GM12878 (cell line): ENCODE measurements at regions not wholly inside any gene's neighbourhood (a gene's known extent, or its start where the extent isn't known, plus 50 kb on each side); places are given as distances from the start of the nearest gene placed in this dataset.

Experiments used
- ATAC-seq: fragments of 200-7000 bp; cut with Tn5 transposase; 3 replicates; pipeline ENCODE4 v1.9.1; 2020; ENCODE audit warnings: mild to moderate bottlenecking, moderate library complexity
- BruUV-seq: library from RNA; stranded (reverse); fragments of 400-500 nt; replicated peaks from 2 replicates; lab custom pipeline; 2021; lab: Mats Ljungman, UMichigan
- CTCF ChIA-PET: fragments of 300-600 bp; sonication (Branson Sonifier 250); formaldehyde crosslinking; extraction: SDS; loops from one replicate; lab custom pipeline; 2021; ENCODE audit warnings: inconsistent platforms; lab: Yijun Ruan, JAX
- POLR2A ChIA-PET: fragments of 350-600 bp; formaldehyde crosslinking; extraction: SDS; loops from one replicate; lab custom pipeline; 2021; ENCODE audit warnings: inconsistent platforms; lab: Charles Lee
- RAD21 ChIA-PET: fragments of 300-600 bp; sonication (Branson Sonifier 250); formaldehyde crosslinking; loops from one replicate; lab custom pipeline; 2023; ENCODE audit warnings: antibody characterized with exemption; ENCODE audit not compliant: unreplicated experiment; lab: Charles Lee
- SMC1A ChIA-PET: fragments of 300-600 bp; sonication (Branson Sonifier 250); formaldehyde crosslinking; loops from one replicate; lab custom pipeline; 2023; ENCODE audit not compliant: unreplicated experiment, uncharacterized antibody; lab: Charles Lee
- DNase-seq: peaks from one replicate; pipeline ENCODE4 v3.0.0-alpha.2; 2011; ENCODE audit warnings: low read depth, low spot score
- FAIRE-seq: peaks from 3 replicates; lab custom pipeline; 2011; peaks lifted over from hg19 to GRCh38; lab: Jason Lieb, UNC
- H2AFZ ChIP-seq: 2 replicates; pipeline ENCODE4 v1.6.0; 2011; ENCODE audit warnings: low read depth, low read length, control low read depth; ENCODE audit not compliant: control insufficient read depth
- H3K27ac ChIP-seq: 2 replicates; pipeline ENCODE4 v1.5.1; 2011; ENCODE audit warnings: control low read depth; ENCODE audit not compliant: control insufficient read depth, insufficient read depth
- H3K27me3 ChIP-seq, 2 experiments: replicated peaks in 1 of 2; 2 replicates each; pipeline versions ENCODE4 v1.6.0 to v1.6.1; 2011; ENCODE audit warnings: low read length in 1 of 2; ENCODE audit not compliant: control insufficient read depth in 2 of 2, insufficient read depth in 2 of 2
- H3K36me3 ChIP-seq, 2 experiments: 2 replicates each; pipeline ENCODE4 v1.5.1; 2011; ENCODE audit warnings: low read length in 1 of 2; ENCODE audit not compliant: control insufficient read depth in 2 of 2, insufficient read depth in 2 of 2
- H3K4me1 ChIP-seq: 2 replicates; pipeline ENCODE4 v1.6.1; 2011; ENCODE audit warnings: mild to moderate bottlenecking, low read length, moderate library complexity, mixed read lengths; ENCODE audit not compliant: control insufficient read depth, insufficient read depth
- H3K4me2 ChIP-seq: 2 replicates; pipeline ENCODE4 v1.6.0; 2011; ENCODE audit warnings: control low read depth; ENCODE audit not compliant: control insufficient read depth, insufficient read depth
- H3K4me3 ChIP-seq: fragments of 200-600 bp; sonication (generic); 2 replicates; pipeline ENCODE4 v1.5.1; 2016
- H3K79me2 ChIP-seq: 2 replicates; pipeline ENCODE4 v1.6.0; 2011; ENCODE audit warnings: low read length; ENCODE audit not compliant: control insufficient read depth, insufficient read depth
- H3K9ac ChIP-seq: 2 replicates; pipeline ENCODE4 v1.8.0; 2011; ENCODE audit warnings: low read length, control low read depth, mixed read lengths; ENCODE audit not compliant: control insufficient read depth, insufficient read depth
- H3K9me3 ChIP-seq: replicated peaks from 3 replicates; pipeline ENCODE4 v1.5.1; 2011; ENCODE audit warnings: mild to moderate bottlenecking, low read length; ENCODE audit not compliant: control insufficient read depth, insufficient read depth
- H4K20me1 ChIP-seq: 2 replicates; pipeline ENCODE4 v1.6.0; 2011; ENCODE audit not compliant: control insufficient read depth, insufficient read depth
- CREB1 ChIP-seq: IDR thresholded peaks from 2 replicates; pipeline ENCODE4 v1.6.1; 2012; ENCODE audit warnings: low read depth, mild to moderate bottlenecking, inconsistent platforms
- CREM ChIP-seq: IDR thresholded peaks from 2 replicates; pipeline ENCODE4 v1.6.1; 2014; ENCODE audit warnings: antibody characterized with exemption, low read depth
- EGR1 ChIP-seq, 2 experiments: IDR thresholded peaks; 1 replicate in 1 of 2; 2 replicates in 1 of 2; pipeline ENCODE4 v1.6.1; 2011 to 2012; ENCODE audit warnings: low read depth in 2 of 2, low read length in 2 of 2, borderline replicate concordance in 1 of 2, mild to moderate bottlenecking in 1 of 2, moderate library complexity in 1 of 2
- EP300 ChIP-seq, 2 experiments: fragments of 150-350 bp in 1 of 2; IDR thresholded peaks; 2 replicates each; pipeline ENCODE4 v1.6.1; 2011 to 2012; ENCODE audit warnings: low read depth in 2 of 2, low read length in 2 of 2, borderline replicate concordance in 1 of 2, improper control_type of control experiment in 1 of 2, inconsistent platforms in 1 of 2; ENCODE audit not compliant: control insufficient read depth in 1 of 2
- HDAC2 ChIP-seq: fragments of 200-600 bp; sonication (generic); IDR thresholded peaks from 2 replicates; pipeline ENCODE4 v1.6.1; 2017
- JUND ChIP-seq: IDR thresholded peaks from 2 replicates; pipeline ENCODE4 v1.6.1; 2012; ENCODE audit warnings: low read depth, mild to moderate bottlenecking, low read length, improper control_type of control experiment, moderate library complexity
- NFYB ChIP-seq: IDR thresholded peaks from 2 replicates; pipeline ENCODE4 v1.6.1; 2011; ENCODE audit warnings: low read depth, mild to moderate bottlenecking, low read length, improper control_type of control experiment, moderate library complexity; ENCODE audit not compliant: insufficient read depth
- PML ChIP-seq: IDR thresholded peaks from 2 replicates; pipeline ENCODE4 v1.6.1; 2012; ENCODE audit warnings: low read length, inconsistent platforms
- STAT1 ChIP-seq: fragments of 450-650 bp; conservative IDR thresholded peaks from 2 replicates; pipeline ENCODE4 v1.6.1; 2014; ENCODE audit warnings: antibody characterized with exemption, mild to moderate bottlenecking
- ZBTB40 ChIP-seq: fragments of 450-650 bp; IDR thresholded peaks from 2 replicates; pipeline ENCODE4 v1.6.1; 2016; ENCODE audit warnings: mild to moderate bottlenecking, moderate library complexity, borderline replicate concordance
- ZNF207 ChIP-seq: fragments of 450-650 bp; IDR thresholded peaks from 2 replicates; pipeline ENCODE4 v1.6.1; 2014; ENCODE audit warnings: antibody characterized with exemption, mild to moderate bottlenecking, borderline replicate concordance
- ZNF592 ChIP-seq: fragments of 450-650 bp; IDR thresholded peaks from 2 replicates; pipeline ENCODE4 v1.6.1; 2017; ENCODE audit warnings: mild to moderate bottlenecking, moderate library complexity
- ZNF622 ChIP-seq: fragments of 450-650 bp; IDR thresholded peaks from 2 replicates; pipeline ENCODE4 v1.6.1; 2017; ENCODE audit warnings: mild to moderate bottlenecking, inconsistent platforms
- WGBS: methylation state at CpG from one replicate; pipeline ENCODE4 v1.1.6; 2016; ENCODE audit warnings: low lambda C conversion rate; ENCODE audit not compliant: insufficient replicate concordance, insufficient coverage; ENCODE audit errors: missing lambda C conversion rate; 5-methylcytosine and 5-hydroxymethylcytosine counted together
- in situ Hi-C: fragments of 300-500 bp; cut with MboI; formaldehyde crosslinking; loops from 9 replicates; pipeline ENCODE4 v1.14.3; 2018; ENCODE audit warnings: mixed read lengths
- intact Hi-C: fragments of 100-400 bp; cut with micrococcal nuclease; formaldehyde crosslinking; loops from one replicate; pipeline ENCODE4 v1.14.2; 2022; ENCODE audit not compliant: unreplicated experiment

GRCh38 chr9:113654605-113655428 lies 191.3 kb downstream of the RGS3 start:
- no peaks in the 10 kb centered on the region for H3K27me3 ChIP-seq
- no peak overlapping the region for H3K27ac ChIP-seq
- BruUV-seq = no TSS peak
- CTCF ChIA-PET = interaction anchor here (0.5 to 12.2 kb wide), 47 partner anchors 11 to 542 kb away, joined by 3 to 565 read pairs (median 4); partner anchors contain the start of genes ALAD, CDC26 and PRPF4
- H3K4me2 ChIP-seq = no peak overlapping the region
- WGBS = 49% methylated on average over 13 of the region's 13 CpGs
- ATAC-seq (peak; percentile 15), DNase-seq (no peak), FAIRE-seq (no peak)
- no peaks in the 10 kb centered on the region for H3K36me3 ChIP-seq
- SMC1A ChIA-PET = interaction anchor here (0.6 to 11.0 kb wide), 41 partner anchors 11 to 937 kb away, joined by 3 to 270 read pairs (median 5); partner anchors contain the start of genes ALAD, CDC26 and PRPF4
- POLR2A ChIA-PET = interaction anchor here (1.0 to 1.6 kb wide), 3 partner anchors 62 to 208 kb away, joined by 3 to 7 read pairs (median 5); no protein-coding TSS in a partner anchor
- in situ Hi-C loops = loop anchor here (5.0 kb wide), 4 partner anchors 58 to 383 kb away; no protein-coding TSS in a partner anchor
- H2AFZ ChIP-seq = peak overlapping the region; percentile 73
- H3K79me2 ChIP-seq = no peaks in the 10 kb centered on the region
- RAD21 ChIA-PET = interaction anchor here (0.6 to 8.0 kb wide), 31 partner anchors 15 to 380 kb away, joined by 3 to 290 read pairs (median 4); partner anchors contain the start of genes ALAD, C9orf43, CDC26 and POLE3
- H3K4me3 ChIP-seq = no peak overlapping the region
- no peaks in the 10 kb centered on the region for H3K9me3 ChIP-seq
- H4K20me1 ChIP-seq = no peaks in the 10 kb centered on the region
- TF ChIP-seq JUND = no peak
- TF ChIP-seq HDAC2 = no peak
- no peak for TF ChIP-seq CREB1
- TF ChIP-seq EGR1 (IDR thresholded peaks at IDR 0.05; ENCODE audit: borderline replicate concordance in 1 of 2, low read depth in 2 of 2, low read length in 2 of 2) = no peak
- no peak for TF ChIP-seq ZBTB40
- no peak for TF ChIP-seq STAT1
- TF ChIP-seq NFYB = no peak
- TF ChIP-seq ZNF592 = no peak
- TF ChIP-seq PML = no peak
- TF ChIP-seq ZNF207 = no peak
- TF ChIP-seq CREM = no peak
- no peak for TF ChIP-seq ZNF622
- TF ChIP-seq EP300 (IDR thresholded peaks at IDR 0.05; ENCODE audit: borderline replicate concordance in 1 of 2, control insufficient read depth in 1 of 2, low read depth in 2 of 2, low read length in 2 of 2) = no peak
- no peak overlapping the region for H3K9ac ChIP-seq
- H3K4me1 ChIP-seq = no peaks in the 10 kb centered on the region
- intact Hi-C loops = loop anchor here (1.0 to 10.0 kb wide), 4 partner anchors 64 to 730 kb away; no protein-coding TSS in a partner anchor
